ENCODE measurements at regions not wholly inside any gene's neighbourhood (a gene's known extent, or its start where the extent isn't known, plus 50 kb on each side); places are given as distances from the start of the nearest gene placed in this dataset.

GRCh38 chr3:117587416-117587815 is 877.8 kb downstream of the TUSC7 start:
- no peaks in the 10 kb centered on the region for H3K27me3 ChIP-seq (ENCODE audit: control insufficient read depth, insufficient read depth, low read length)
- H3K36me3 ChIP-seq (ENCODE audit: control insufficient read depth, insufficient read depth, low read length), result no peaks in the 10 kb centered on the region
- no peaks in the 10 kb centered on the region for H3K9me3 ChIP-seq (ENCODE audit: control insufficient read depth, low read length)
- no peak overlapping the region for H3K4me3 ChIP-seq (ENCODE audit: low read length)
- no peaks in the 10 kb centered on the region for H3K4me1 ChIP-seq (ENCODE audit: control insufficient read depth, insufficient read depth, low read length)
- H3K9ac ChIP-seq (ENCODE audit: low read length), result no peak overlapping the region

GRCh38 chr3:117589454-117589853 is 879.9 kb downstream of the TUSC7 start:
- Histone ChIP-seq H3K9ac (ENCODE audit: low read length) (no peak overlapping the region), H3K4me3 (ENCODE audit: low read length) (no peak overlapping the region), H3K4me1 (ENCODE audit: control insufficient read depth, insufficient read depth, low read length) (no peaks in the 10 kb centered on the region), H3K27me3 (ENCODE audit: control insufficient read depth, insufficient read depth, low read length) (no peaks in the 10 kb centered on the region), H3K9me3 (ENCODE audit: control insufficient read depth, low read length) (no peaks in the 10 kb centered on the region), H3K36me3 (ENCODE audit: control insufficient read depth, insufficient read depth, low read length) (no peaks in the 10 kb centered on the region)

- no peaks in the 10 kb centered on the region for H3K9me3 ChIP-seq (ENCODE audit: control insufficient read depth, low read length)
- no peak overlapping the region for H3K9ac ChIP-seq (ENCODE audit: low read length)
- H3K4me1 ChIP-seq (ENCODE audit: control insufficient read depth, insufficient read depth, low read length), result no peaks in the 10 kb centered on the region
- H3K4me3 ChIP-seq (ENCODE audit: low read length), result no peak overlapping the region
- no peaks in the 10 kb centered on the region for H3K27me3 ChIP-seq (ENCODE audit: control insufficient read depth, insufficient read depth, low read length)
- H3K36me3 ChIP-seq (ENCODE audit: control insufficient read depth, insufficient read depth, low read length), result no peaks in the 10 kb centered on the region
Observed at GRCh38 chr3:117595615-117596014, 886.0 kb downstream of the TUSC7 start.

GRCh38 chr3:117596503-117596902 is 886.9 kb downstream of the TUSC7 start:
- Histone ChIP-seq H3K9ac (ENCODE audit: low read length) (no peak overlapping the region), H3K4me3 (ENCODE audit: low read length) (no peak overlapping the region), H3K4me1 (ENCODE audit: control insufficient read depth, insufficient read depth, low read length) (no peaks in the 10 kb centered on the region), H3K9me3 (ENCODE audit: control insufficient read depth, low read length) (no peaks in the 10 kb centered on the region), H3K36me3 (ENCODE audit: control insufficient read depth, insufficient read depth, low read length) (no peaks in the 10 kb centered on the region), H3K27me3 (ENCODE audit: control insufficient read depth, insufficient read depth, low read length) (no peaks in the 10 kb centered on the region)

- H3K36me3 ChIP-seq (ENCODE audit: control insufficient read depth, insufficient read depth, low read length), result no peaks in the 10 kb centered on the region
- H3K27me3 ChIP-seq (ENCODE audit: control insufficient read depth, insufficient read depth, low read length), result no peaks in the 10 kb centered on the region
- no peaks in the 10 kb centered on the region for H3K9me3 ChIP-seq (ENCODE audit: control insufficient read depth, low read length)
- H3K4me1 ChIP-seq (ENCODE audit: control insufficient read depth, insufficient read depth, low read length), result no peaks in the 10 kb centered on the region
- no peak overlapping the region for H3K4me3 ChIP-seq (ENCODE audit: low read length)
- no peak overlapping the region for H3K9ac ChIP-seq (ENCODE audit: low read length)
Observed at GRCh38 chr3:117597865-117598264, 888.3 kb downstream of the TUSC7 start.

GRCh38 chr3:117600112-117600511 is 890.5 kb downstream of the TUSC7 start:
- Histone ChIP-seq H3K9me3 (ENCODE audit: control insufficient read depth, low read length) (no peaks in the 10 kb centered on the region), H3K4me3 (ENCODE audit: low read length) (no peak overlapping the region), H3K27me3 (ENCODE audit: control insufficient read depth, insufficient read depth, low read length) (no peaks in the 10 kb centered on the region)

GRCh38 chr3:117600666-117601065 is 891.1 kb downstream of the TUSC7 start:
- no peaks in the 10 kb centered on the region for H3K27me3 ChIP-seq (ENCODE audit: control insufficient read depth, insufficient read depth, low read length)
- H3K9me3 ChIP-seq (ENCODE audit: control insufficient read depth, low read length), result no peaks in the 10 kb centered on the region
- H3K4me1 ChIP-seq (ENCODE audit: control insufficient read depth, insufficient read depth, low read length), result no peaks in the 10 kb centered on the region
- H3K36me3 ChIP-seq (ENCODE audit: control insufficient read depth, insufficient read depth, low read length), result no peaks in the 10 kb centered on the region
- H3K4me3 ChIP-seq (ENCODE audit: low read length), result no peak overlapping the region
- H3K9ac ChIP-seq (ENCODE audit: low read length), result no peak overlapping the region

More at GRCh38 chr3:117600112-117600511, 890.5 kb downstream of the TUSC7 start:
- H3K9ac ChIP-seq (ENCODE audit: low read length), result no peak overlapping the region
- no peaks in the 10 kb centered on the region for H3K36me3 ChIP-seq (ENCODE audit: control insufficient read depth, insufficient read depth, low read length)
- no peaks in the 10 kb centered on the region for H3K4me1 ChIP-seq (ENCODE audit: control insufficient read depth, insufficient read depth, low read length)

GRCh38 chr3:117602058-117602644 is 892.6 kb downstream of the TUSC7 start:
- no peaks in the 10 kb centered on the region for H3K36me3 ChIP-seq (ENCODE audit: control insufficient read depth, insufficient read depth, low read length)
- no peak overlapping the region for H3K9ac ChIP-seq (ENCODE audit: low read length)
- no peak overlapping the region for H3K4me3 ChIP-seq (ENCODE audit: low read length)
- no peaks in the 10 kb centered on the region for H3K4me1 ChIP-seq (ENCODE audit: control insufficient read depth, insufficient read depth, low read length)
- H3K9me3 ChIP-seq (ENCODE audit: control insufficient read depth, low read length), result no peaks in the 10 kb centered on the region
- H3K27me3 ChIP-seq (ENCODE audit: control insufficient read depth, insufficient read depth, low read length), result no peaks in the 10 kb centered on the region

GRCh38 chr3:117603097-117603496 is 893.5 kb downstream of the TUSC7 start:
- Histone ChIP-seq H3K4me1 (ENCODE audit: control insufficient read depth, insufficient read depth, low read length) (no peaks in the 10 kb centered on the region), H3K9me3 (ENCODE audit: control insufficient read depth, low read length) (no peaks in the 10 kb centered on the region), H3K4me3 (ENCODE audit: low read length) (no peak overlapping the region), H3K36me3 (ENCODE audit: control insufficient read depth, insufficient read depth, low read length) (no peaks in the 10 kb centered on the region), H3K9ac (ENCODE audit: low read length) (no peak overlapping the region), H3K27me3 (ENCODE audit: control insufficient read depth, insufficient read depth, low read length) (no peaks in the 10 kb centered on the region)

GRCh38 chr3:117606866-117607265 is 897.3 kb downstream of the TUSC7 start:
- Histone ChIP-seq H3K4me3 (ENCODE audit: low read length) (no peak overlapping the region), H3K27me3 (ENCODE audit: control insufficient read depth, insufficient read depth, low read length) (no peaks in the 10 kb centered on the region), H3K36me3 (ENCODE audit: control insufficient read depth, insufficient read depth, low read length) (no peaks in the 10 kb centered on the region), H3K4me1 (ENCODE audit: control insufficient read depth, insufficient read depth, low read length) (no peaks in the 10 kb centered on the region), H3K9ac (ENCODE audit: low read length) (no peak overlapping the region), H3K9me3 (ENCODE audit: control insufficient read depth, low read length) (no peaks in the 10 kb centered on the region)

GRCh38 chr3:117609330-117609729 is 899.8 kb downstream of the TUSC7 start:
- Histone ChIP-seq H3K27me3 (ENCODE audit: control insufficient read depth, insufficient read depth, low read length) (no peaks in the 10 kb centered on the region), H3K4me3 (ENCODE audit: low read length) (no peak overlapping the region), H3K9ac (ENCODE audit: low read length) (no peak overlapping the region), H3K36me3 (ENCODE audit: control insufficient read depth, insufficient read depth, low read length) (no peaks in the 10 kb centered on the region), H3K9me3 (ENCODE audit: control insufficient read depth, low read length) (no peaks in the 10 kb centered on the region), H3K4me1 (ENCODE audit: control insufficient read depth, insufficient read depth, low read length) (no peaks in the 10 kb centered on the region)

- H3K4me3 ChIP-seq (ENCODE audit: low read length), result no peak overlapping the region
- no peaks in the 10 kb centered on the region for H3K36me3 ChIP-seq (ENCODE audit: control insufficient read depth, insufficient read depth, low read length)
- H3K27me3 ChIP-seq (ENCODE audit: control insufficient read depth, insufficient read depth, low read length), result no peaks in the 10 kb centered on the region
- no peaks in the 10 kb centered on the region for H3K4me1 ChIP-seq (ENCODE audit: control insufficient read depth, insufficient read depth, low read length)
- no peaks in the 10 kb centered on the region for H3K9me3 ChIP-seq (ENCODE audit: control insufficient read depth, low read length)
- no peak overlapping the region for H3K9ac ChIP-seq (ENCODE audit: low read length)
Observed at GRCh38 chr3:117610156-117610555, 900.6 kb downstream of the TUSC7 start.

GRCh38 chr3:117611211-117611610 is 901.6 kb downstream of the TUSC7 start:
- Histone ChIP-seq H3K4me1 (ENCODE audit: control insufficient read depth, insufficient read depth, low read length) (no peaks in the 10 kb centered on the region), H3K9ac (ENCODE audit: low read length) (no peak overlapping the region), H3K9me3 (ENCODE audit: control insufficient read depth, low read length) (no peaks in the 10 kb centered on the region), H3K27me3 (ENCODE audit: control insufficient read depth, insufficient read depth, low read length) (no peaks in the 10 kb centered on the region), H3K36me3 (ENCODE audit: control insufficient read depth, insufficient read depth, low read length) (no peaks in the 10 kb centered on the region), H3K4me3 (ENCODE audit: low read length) (no peak overlapping the region)

Data from mucosa of stomach (tissue), 1 donor.